ENCODE measurements at regions not wholly inside any gene's neighbourhood (a gene's known extent, or its start where the extent isn't known, plus 50 kb on each side); places are given as distances from the start of the nearest gene placed in this dataset.

DNA sequence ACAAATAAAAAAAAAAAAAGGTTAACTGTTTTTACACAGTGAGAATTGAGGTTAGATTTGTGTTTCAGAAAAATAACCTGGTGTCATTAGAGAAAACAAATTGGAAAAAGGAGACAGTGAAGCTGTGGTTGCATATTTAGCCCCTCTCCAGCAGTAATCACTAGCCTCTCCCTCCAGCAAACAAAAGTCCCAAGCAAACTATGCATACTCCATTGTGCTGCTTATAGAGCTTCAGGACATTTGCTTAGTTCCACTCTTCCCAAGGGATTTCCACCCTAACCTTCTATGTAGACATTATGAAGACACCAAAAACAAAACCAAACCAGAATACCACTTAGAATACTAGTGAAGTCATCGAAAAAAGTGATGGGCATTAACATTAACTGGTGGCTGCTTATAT, 534.2 kb upstream of the CDH2 start:
- TF ChIP-seq, protein P1, sequence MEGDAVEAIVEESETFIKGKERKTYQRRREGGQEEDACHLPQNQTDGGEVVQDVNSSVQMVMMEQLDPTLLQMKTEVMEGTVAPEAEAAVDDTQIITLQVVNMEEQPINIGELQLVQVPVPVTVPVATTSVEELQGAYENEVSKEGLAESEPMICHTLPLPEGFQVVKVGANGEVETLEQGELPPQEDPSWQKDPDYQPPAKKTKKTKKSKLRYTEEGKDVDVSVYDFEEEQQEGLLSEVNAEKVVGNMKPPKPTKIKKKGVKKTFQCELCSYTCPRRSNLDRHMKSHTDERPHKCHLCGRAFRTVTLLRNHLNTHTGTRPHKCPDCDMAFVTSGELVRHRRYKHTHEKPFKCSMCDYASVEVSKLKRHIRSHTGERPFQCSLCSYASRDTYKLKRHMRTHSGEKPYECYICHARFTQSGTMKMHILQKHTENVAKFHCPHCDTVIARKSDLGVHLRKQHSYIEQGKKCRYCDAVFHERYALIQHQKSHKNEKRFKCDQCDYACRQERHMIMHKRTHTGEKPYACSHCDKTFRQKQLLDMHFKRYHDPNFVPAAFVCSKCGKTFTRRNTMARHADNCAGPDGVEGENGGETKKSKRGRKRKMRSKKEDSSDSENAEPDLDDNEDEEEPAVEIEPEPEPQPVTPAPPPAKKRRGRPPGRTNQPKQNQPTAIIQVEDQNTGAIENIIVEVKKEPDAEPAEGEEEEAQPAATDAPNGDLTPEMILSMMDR (conservative IDR thresholded peaks at IDR 0.05): no peak
- TF ChIP-seq ZFX (IDR thresholded peaks at IDR 0.05): no peak
